ENCODE measurements at regions not wholly inside any gene's neighbourhood (a gene's known extent, or its start where the extent isn't known, plus 50 kb on each side); places are given as distances from the start of the nearest gene placed in this dataset.

DNA sequence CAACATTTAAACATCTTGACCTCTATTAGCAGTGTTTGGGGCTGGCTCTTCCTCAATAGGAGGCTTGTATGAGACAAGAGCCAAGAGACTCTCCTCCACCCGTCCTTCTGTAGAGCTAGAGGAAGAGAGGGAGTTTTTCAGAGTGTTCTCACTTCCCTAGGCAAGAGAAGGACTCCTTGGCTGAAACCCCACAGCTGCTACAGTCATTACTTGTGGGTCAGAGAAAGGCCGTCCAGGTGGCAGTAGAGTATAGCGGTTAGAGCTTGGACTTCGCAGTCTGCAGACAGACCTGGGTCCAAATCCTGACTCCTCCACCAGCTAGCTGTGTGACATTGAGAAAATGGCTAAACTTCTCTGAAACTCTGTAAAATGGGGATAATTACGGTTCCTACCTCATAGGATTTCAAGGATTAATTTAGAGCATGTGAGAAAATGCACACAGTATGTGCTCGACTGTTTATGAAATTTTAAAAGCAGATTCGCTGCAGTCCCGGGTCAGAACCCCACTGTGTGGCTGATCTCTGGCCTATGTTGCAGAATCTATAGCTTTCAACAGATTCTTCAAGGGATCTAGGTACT is 80.8 kb upstream of the ARAP3 start:
- H3K36me3 ChIP-seq (ENCODE audit: control insufficient read depth in 1 of 2, insufficient read depth in 2 of 2, low read depth in 1 of 2, low read length in 2 of 2) = no peaks in the 10 kb centered on the region
- H2BK12ac ChIP-seq (ENCODE audit: low read length in 2 of 2) = no peak overlapping the region
- H2BK120ac ChIP-seq (ENCODE audit: low read depth, low read length) = no peak overlapping the region
- peaks cover 88 to 95% of the 10 kb centered on the region in 2 experiments for H3K27me3 ChIP-seq (ENCODE audit: control insufficient read depth in 1 of 2, insufficient read depth in 1 of 2, low read length in 2 of 2)
- no peak overlapping the region for H3K9ac ChIP-seq (ENCODE audit: low read length)
- no peak overlapping the region for H3K18ac ChIP-seq (ENCODE audit: low read depth in 1 of 2, low read length in 2 of 2)
- no peaks in the 10 kb centered on the region for H3K9me3 ChIP-seq (ENCODE audit: control insufficient read depth, low read length)
- no peak overlapping the region for H2BK5ac ChIP-seq (ENCODE audit: low read depth, low read length, poor library complexity, severe bottlenecking)
- H3K4me3 ChIP-seq (ENCODE audit: insufficient read depth in 1 of 2, low read depth in 1 of 2, low read length in 2 of 2) = no peak overlapping the region
- no peak overlapping the region for H2AFZ ChIP-seq (ENCODE audit: low read depth, low read length)
- H3K27ac ChIP-seq (ENCODE audit: low read length, poor library complexity, severe bottlenecking) = no peak overlapping the region
- no peak overlapping the region for H2BK15ac ChIP-seq (ENCODE audit: low read depth, poor library complexity, severe bottlenecking)
- no peak overlapping the region for H2AK5ac ChIP-seq (ENCODE audit: low read length, severe bottlenecking)
- H3K4me1 ChIP-seq (ENCODE audit: control insufficient read depth, insufficient read depth, low read depth, low read length) = peaks cover 5% of the 10 kb centered on the region
- no peak overlapping the region for H4K8ac ChIP-seq (ENCODE audit: low read length)
- H3K14ac ChIP-seq (ENCODE audit: low read length in 2 of 2) = no peak overlapping the region
- 81% methylated on average over 8 of the region's 8 CpGs for WGBS
- H3K4ac ChIP-seq (ENCODE audit: low read depth in 1 of 2, low read length in 2 of 2) = no peak overlapping the region
- DNase-seq = no peak
- no peaks in the 10 kb centered on the region for H3K79me1 ChIP-seq (replicated peaks; ENCODE audit: low read length, poor library complexity, severe bottlenecking)
- H4K91ac ChIP-seq (ENCODE audit: low read length) = no peak overlapping the region
- no peak overlapping the region for H3K4me2 ChIP-seq (ENCODE audit: low read length, poor library complexity, severe bottlenecking)
- H3K23ac ChIP-seq (ENCODE audit: low read length in 2 of 2) = no peak overlapping the region

DNA sequence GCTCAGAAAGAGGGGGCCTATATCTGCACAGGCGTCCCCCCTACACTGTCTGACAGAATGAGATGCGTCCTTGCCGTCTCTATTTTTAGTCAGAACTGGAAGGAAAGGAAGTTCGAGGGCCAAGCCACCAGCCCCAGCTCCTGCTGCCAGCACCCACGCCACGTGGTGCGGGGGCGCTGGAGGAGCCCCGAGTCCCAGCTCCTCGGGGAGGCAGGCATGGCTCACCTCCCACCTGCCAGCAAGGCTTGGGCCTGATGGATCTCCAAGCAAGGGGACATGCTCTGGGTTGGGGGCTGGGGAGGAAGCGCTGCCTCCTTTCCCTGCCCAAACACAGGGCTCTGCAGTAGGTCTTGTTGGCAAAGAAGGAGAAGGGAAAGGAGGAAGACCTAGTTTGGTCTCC is 80.3 kb upstream of the ARAP3 start:
- Histone ChIP-seq H3K79me1 (replicated peaks; ENCODE audit: low read length, poor library complexity, severe bottlenecking) (no peaks in the 10 kb centered on the region), H3K14ac (ENCODE audit: low read length in 2 of 2) (no peak overlapping the region), H3K4ac (ENCODE audit: low read depth in 1 of 2, low read length in 2 of 2) (no peak overlapping the region), H2BK5ac (ENCODE audit: low read depth, low read length, poor library complexity, severe bottlenecking) (no peak overlapping the region), H3K27me3 (ENCODE audit: control insufficient read depth in 1 of 2, insufficient read depth in 1 of 2, low read length in 2 of 2) (peaks cover 90 to 95% of the 10 kb centered on the region in 2 experiments), H3K23ac (ENCODE audit: low read length in 2 of 2) (no peak overlapping the region), H2AFZ (ENCODE audit: low read depth, low read length) (no peak overlapping the region), H3K18ac (ENCODE audit: low read depth in 1 of 2, low read length in 2 of 2) (no peak overlapping the region), H2BK15ac (ENCODE audit: low read depth, poor library complexity, severe bottlenecking) (no peak overlapping the region), H2BK12ac (ENCODE audit: low read length in 2 of 2) (no peak overlapping the region), H2AK5ac (ENCODE audit: low read length, severe bottlenecking) (no peak overlapping the region), H3K4me3 (ENCODE audit: insufficient read depth in 1 of 2, low read depth in 1 of 2, low read length in 2 of 2) (no peak overlapping the region), H3K4me2 (ENCODE audit: low read length, poor library complexity, severe bottlenecking) (no peak overlapping the region), H3K36me3 (ENCODE audit: control insufficient read depth in 1 of 2, insufficient read depth in 2 of 2, low read depth in 1 of 2, low read length in 2 of 2) (no peaks in the 10 kb centered on the region), H3K9me3 (ENCODE audit: control insufficient read depth, low read length) (no peaks in the 10 kb centered on the region), H3K4me1 (ENCODE audit: control insufficient read depth, insufficient read depth, low read depth, low read length) (peaks cover 5% of the 10 kb centered on the region), H3K9ac (ENCODE audit: low read length) (no peak overlapping the region), H4K91ac (ENCODE audit: low read length) (no peak overlapping the region), H2BK120ac (ENCODE audit: low read depth, low read length) (no peak overlapping the region), H4K8ac (ENCODE audit: low read length) (no peak overlapping the region), H3K27ac (ENCODE audit: low read length, poor library complexity, severe bottlenecking) (no peak overlapping the region)
- WGBS = 69% methylated on average over 11 of the region's 11 CpGs
- DNase-seq = no peak

DNA sequence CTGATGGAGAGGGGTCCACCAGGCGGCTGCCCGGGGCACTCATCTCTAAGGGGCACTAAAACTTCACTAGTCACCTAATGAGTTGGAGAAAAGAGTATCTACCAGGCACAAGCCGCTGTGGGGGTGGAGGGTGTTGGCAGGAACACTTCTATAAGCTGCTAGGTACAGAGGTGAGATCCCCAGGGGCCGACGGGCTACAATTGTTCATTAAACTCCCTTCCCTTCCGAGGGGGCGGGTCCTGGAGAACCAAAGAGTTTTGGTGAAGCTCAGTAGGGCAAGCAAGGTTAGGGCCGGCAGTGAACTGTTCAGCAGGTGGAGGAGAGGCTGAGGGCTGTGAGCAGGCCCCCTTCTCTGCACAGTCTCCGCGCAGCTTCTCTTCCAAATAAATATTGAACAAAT is 78.7 kb upstream of the ARAP3 start:
- Histone ChIP-seq H3K23ac (ENCODE audit: low read length in 2 of 2) (no peak overlapping the region), H2AK5ac (ENCODE audit: low read length, severe bottlenecking) (no peak overlapping the region), H3K27me3 (ENCODE audit: control insufficient read depth in 1 of 2, insufficient read depth in 1 of 2, low read length in 2 of 2) (peaks cover 91 to 95% of the 10 kb centered on the region in 2 experiments), H3K18ac (ENCODE audit: low read depth in 1 of 2, low read length in 2 of 2) (no peak overlapping the region), H3K4me3 (ENCODE audit: insufficient read depth in 1 of 2, low read depth in 1 of 2, low read length in 2 of 2) (no peak overlapping the region), H3K4me2 (ENCODE audit: low read length, poor library complexity, severe bottlenecking) (no peak overlapping the region), H2BK15ac (ENCODE audit: low read depth, poor library complexity, severe bottlenecking) (no peak overlapping the region), H4K91ac (ENCODE audit: low read length) (no peak overlapping the region), H3K9me3 (ENCODE audit: control insufficient read depth, low read length) (no peaks in the 10 kb centered on the region), H3K27ac (ENCODE audit: low read length, poor library complexity, severe bottlenecking) (no peak overlapping the region), H2BK5ac (ENCODE audit: low read depth, low read length, poor library complexity, severe bottlenecking) (no peak overlapping the region), H2AFZ (ENCODE audit: low read depth, low read length) (no peak overlapping the region), H2BK120ac (ENCODE audit: low read depth, low read length) (no peak overlapping the region), H3K79me1 (replicated peaks; ENCODE audit: low read length, poor library complexity, severe bottlenecking) (no peaks in the 10 kb centered on the region), H4K8ac (ENCODE audit: low read length) (no peak overlapping the region), H3K4ac (ENCODE audit: low read depth in 1 of 2, low read length in 2 of 2) (no peak overlapping the region), H2BK12ac (ENCODE audit: low read length in 2 of 2) (no peak overlapping the region), H3K14ac (ENCODE audit: low read length in 2 of 2) (no peak overlapping the region), H3K36me3 (ENCODE audit: control insufficient read depth in 1 of 2, insufficient read depth in 2 of 2, low read depth in 1 of 2, low read length in 2 of 2) (no peaks in the 10 kb centered on the region), H3K9ac (ENCODE audit: low read length) (no peak overlapping the region), H3K4me1 (ENCODE audit: control insufficient read depth, insufficient read depth, low read depth, low read length) (peaks cover 5% of the 10 kb centered on the region)
- WGBS = 67% methylated on average over 6 of the region's 10 CpGs
- no peak for DNase-seq

DNA sequence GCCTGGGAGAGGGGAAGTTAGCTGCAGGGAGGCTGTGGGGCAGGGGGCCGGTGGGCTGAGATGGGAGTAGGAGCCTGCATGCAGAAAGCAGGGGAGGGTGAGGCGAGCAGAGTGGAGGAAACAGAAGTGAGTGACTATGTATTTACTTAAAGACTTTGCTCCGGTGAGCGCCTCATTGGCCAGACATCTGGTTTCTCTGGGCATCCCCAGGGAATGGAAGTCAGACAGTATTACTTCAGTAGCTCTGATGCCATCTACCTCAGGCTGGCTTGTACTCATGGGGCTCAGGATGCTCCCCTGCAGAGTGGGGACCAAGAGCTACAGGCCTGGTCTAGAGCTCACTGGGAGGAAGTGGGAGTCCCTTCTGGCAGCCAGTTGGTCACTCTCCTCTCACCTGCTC is 78.2 kb upstream of the ARAP3 start:
- no peak overlapping the region for H3K27ac ChIP-seq (ENCODE audit: low read length, poor library complexity, severe bottlenecking)
- no peak overlapping the region for H3K4me3 ChIP-seq (ENCODE audit: insufficient read depth in 1 of 2, low read depth in 1 of 2, low read length in 2 of 2)
- no peak overlapping the region for H2BK12ac ChIP-seq (ENCODE audit: low read length in 2 of 2)
- H3K27me3 ChIP-seq (ENCODE audit: control insufficient read depth in 1 of 2, insufficient read depth in 1 of 2, low read length in 2 of 2) = peaks cover 92 to 95% of the 10 kb centered on the region in 2 experiments
- H3K9me3 ChIP-seq (ENCODE audit: control insufficient read depth, low read length) = no peaks in the 10 kb centered on the region
- H3K4me1 ChIP-seq (ENCODE audit: control insufficient read depth, insufficient read depth, low read depth, low read length) = peaks cover 5% of the 10 kb centered on the region
- 69% methylated on average over 4 of the region's 4 CpGs for WGBS
- H4K8ac ChIP-seq (ENCODE audit: low read length) = no peak overlapping the region
- no peak overlapping the region for H2BK15ac ChIP-seq (ENCODE audit: low read depth, poor library complexity, severe bottlenecking)
- no peaks in the 10 kb centered on the region for H3K79me1 ChIP-seq (replicated peaks; ENCODE audit: low read length, poor library complexity, severe bottlenecking)
- H3K23ac ChIP-seq (ENCODE audit: low read length in 2 of 2) = no peak overlapping the region
- H4K91ac ChIP-seq (ENCODE audit: low read length) = no peak overlapping the region
- H2BK5ac ChIP-seq (ENCODE audit: low read depth, low read length, poor library complexity, severe bottlenecking) = no peak overlapping the region
- no peak for DNase-seq
- H3K4me2 ChIP-seq (ENCODE audit: low read length, poor library complexity, severe bottlenecking) = no peak overlapping the region
- H3K14ac ChIP-seq (ENCODE audit: low read length in 2 of 2) = no peak overlapping the region
- H2AFZ ChIP-seq (ENCODE audit: low read depth, low read length) = no peak overlapping the region
- H3K4ac ChIP-seq (ENCODE audit: low read depth in 1 of 2, low read length in 2 of 2) = no peak overlapping the region
- no peak overlapping the region for H3K9ac ChIP-seq (ENCODE audit: low read length)
- no peak overlapping the region for H2BK120ac ChIP-seq (ENCODE audit: low read depth, low read length)
- H2AK5ac ChIP-seq (ENCODE audit: low read length, severe bottlenecking) = no peak overlapping the region
- H3K18ac ChIP-seq (ENCODE audit: low read depth in 1 of 2, low read length in 2 of 2) = no peak overlapping the region
- H3K36me3 ChIP-seq (ENCODE audit: control insufficient read depth in 1 of 2, insufficient read depth in 2 of 2, low read depth in 1 of 2, low read length in 2 of 2) = no peaks in the 10 kb centered on the region

Data from mesenchymal stem cell (in vitro differentiated cells and primary cell).